GM19240 (cell line): ENCODE measurements at regions not wholly inside any gene's neighbourhood (a gene's known extent, or its start where the extent isn't known, plus 50 kb on each side); places are given as distances from the start of the nearest gene placed in this dataset.

Source experiments
- DNase-seq: peaks from one replicate; pipeline ENCODE4 v3.0.0; 2011; ENCODE audit warnings: low spot score; ENCODE audit not compliant: insufficient read length

DNA sequence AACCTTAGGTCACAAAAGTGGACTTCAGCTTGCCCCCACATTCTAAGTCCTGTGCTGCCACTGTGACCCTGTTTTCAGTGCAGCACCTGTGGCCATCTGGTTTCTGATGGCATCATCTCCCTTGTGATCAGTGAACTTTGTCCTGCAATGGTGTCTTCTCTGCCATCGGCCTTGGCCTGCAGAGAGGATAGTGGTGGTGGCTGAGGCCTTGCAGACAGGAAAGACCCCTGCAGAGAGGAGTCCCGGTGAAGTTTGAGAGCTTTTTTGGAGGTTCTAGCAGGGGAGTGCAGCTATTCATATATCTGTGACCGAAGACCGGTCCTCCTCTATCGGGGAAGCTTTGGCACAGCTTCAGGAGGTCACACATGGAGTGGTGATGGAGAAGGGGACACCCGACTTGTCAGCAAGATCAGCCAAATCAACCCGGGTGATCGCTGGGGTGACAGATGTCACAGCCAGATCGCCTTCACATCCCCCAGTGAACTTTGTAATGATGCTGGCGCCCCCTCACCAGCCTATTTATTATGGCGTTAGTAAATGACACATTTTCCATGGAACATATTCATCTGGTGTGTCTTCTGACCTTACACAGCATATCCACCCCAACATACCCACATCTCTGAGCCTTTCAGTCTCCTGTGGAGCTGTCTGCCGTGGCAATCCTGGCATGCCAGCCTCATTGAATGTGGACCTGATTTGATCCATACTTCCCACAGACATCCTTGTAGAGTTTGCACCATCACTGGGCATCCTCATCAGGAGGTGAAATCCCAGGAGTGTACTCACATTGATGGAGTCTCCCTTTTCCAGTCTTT, 136.1 kb downstream of the PAPOLA start:
- DNase-seq, result no peak

DNA sequence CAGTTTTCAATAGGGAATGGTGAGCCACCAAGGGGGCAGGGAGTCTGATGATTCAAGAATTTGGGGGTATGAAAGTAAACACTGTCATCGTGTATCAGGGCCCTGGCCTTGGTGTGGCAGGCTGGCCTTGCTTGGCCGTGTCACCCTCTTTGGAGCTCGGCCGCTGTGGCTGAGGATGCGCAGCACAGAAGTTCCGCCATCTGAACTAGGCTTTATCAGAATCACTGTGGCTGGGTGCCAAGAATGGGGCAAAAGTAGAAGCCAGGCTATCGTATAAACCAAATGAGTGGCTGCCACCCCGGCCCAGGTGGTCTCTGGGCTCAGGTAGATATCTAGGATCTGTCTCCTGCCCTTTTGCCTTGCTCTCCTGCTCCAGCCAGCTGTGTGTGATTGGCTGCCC, 137.4 kb downstream of the PAPOLA start:
- DNase-seq, result no peak

DNA sequence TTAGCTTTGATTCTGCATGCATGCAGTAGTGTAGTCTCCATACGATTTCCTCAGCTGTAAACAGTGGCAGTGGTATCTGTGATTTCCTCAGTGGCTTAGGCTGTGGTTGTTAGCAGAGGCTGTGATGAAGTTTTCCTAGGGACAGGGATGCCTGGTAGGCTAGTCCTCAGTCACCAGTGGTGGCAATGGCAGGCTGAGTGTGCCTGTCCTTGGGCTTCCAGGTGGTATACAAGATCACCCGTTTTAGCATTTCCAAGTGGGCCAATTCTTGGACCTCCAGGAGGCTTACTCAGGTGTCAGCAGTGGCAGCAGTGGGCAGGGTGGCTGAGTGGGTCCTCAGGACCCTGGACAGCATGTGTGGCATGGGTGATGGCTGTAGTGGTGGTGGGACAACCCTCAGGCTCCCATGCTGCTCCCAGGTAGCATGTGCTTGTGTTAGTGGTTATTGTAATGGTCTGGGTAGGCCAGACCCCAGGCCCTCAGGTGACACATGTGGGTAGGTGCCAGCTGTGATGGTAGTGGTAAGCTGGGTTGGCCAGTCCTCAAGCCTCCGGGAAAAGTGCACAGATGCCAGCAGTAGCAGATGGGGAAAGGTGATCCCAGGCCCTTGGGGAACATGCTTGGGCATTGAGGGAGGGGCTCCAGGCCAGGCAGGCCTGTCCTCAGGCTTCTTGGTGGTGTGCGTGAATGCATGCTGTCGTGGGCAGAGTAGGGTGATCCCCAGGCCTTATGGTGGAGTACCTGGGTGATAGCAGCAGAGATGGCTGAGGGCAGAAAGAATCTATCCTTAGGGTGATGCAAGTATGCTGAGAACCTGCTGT, 146.5 kb downstream of the PAPOLA start:
- no peak for DNase-seq

DNA sequence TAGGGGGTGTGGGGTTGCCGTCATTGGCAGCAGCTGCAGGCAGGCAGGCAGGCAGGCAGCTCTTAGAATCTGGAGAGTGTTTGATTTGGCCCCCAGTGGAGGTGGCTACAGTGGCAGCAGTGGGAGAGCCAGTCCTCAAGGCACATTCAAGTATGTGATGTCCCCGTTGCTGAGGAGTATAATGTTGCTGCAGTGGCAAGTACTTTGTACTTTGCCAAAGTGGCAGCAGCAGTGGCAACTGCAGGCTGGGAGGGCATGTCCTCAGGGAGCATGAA, 147.1 kb downstream of the PAPOLA start:
- DNase-seq, result no peak

- DNase-seq, result no peak
These were observed 143.6 kb upstream of the VRK1 start for GRCh38 chr14:96653597-96653996.

- no peak for DNase-seq
These were observed 138.6 kb upstream of the VRK1 start for GRCh38 chr14:96658611-96659010.

GRCh38 chr14:96660123-96660522, 137.1 kb upstream of the VRK1 start:
- no peak for DNase-seq

GRCh38 chr14:96660667-96661066, 136.5 kb upstream of the VRK1 start:
- DNase-seq, result no peak

- no peak for DNase-seq
These were observed 135.8 kb upstream of the VRK1 start for GRCh38 chr14:96661244-96661969.

GRCh38 chr14:96662116-96662970, 134.8 kb upstream of the VRK1 start:
- DNase-seq, result no peak

DNA sequence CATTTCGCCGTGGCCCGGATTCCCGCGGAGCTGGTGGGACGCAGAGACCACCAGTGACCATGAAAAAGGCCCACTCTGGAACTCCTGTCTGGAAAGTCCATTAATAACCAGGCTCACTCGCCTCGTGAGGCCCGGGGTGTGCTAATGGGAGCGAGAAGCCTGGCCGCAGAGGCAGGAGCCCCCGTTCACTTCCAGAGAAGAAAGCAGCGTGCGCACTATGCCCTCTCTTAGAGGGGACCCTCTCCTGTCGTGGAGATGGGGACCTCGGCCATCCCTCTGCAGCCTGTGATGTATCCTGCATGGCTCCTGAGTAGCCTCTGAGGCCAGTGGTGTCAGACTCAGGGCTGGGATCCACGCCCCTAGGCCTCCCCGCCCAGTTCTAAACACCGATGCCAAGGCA, 134.1 kb upstream of the VRK1 start:
- no peak for DNase-seq

- no peak for DNase-seq
These were observed 133.6 kb upstream of the VRK1 start for GRCh38 chr14:96663491-96664067.

- no peak for DNase-seq
These were observed 131.1 kb upstream of the VRK1 start for GRCh38 chr14:96666088-96666487.

DNA sequence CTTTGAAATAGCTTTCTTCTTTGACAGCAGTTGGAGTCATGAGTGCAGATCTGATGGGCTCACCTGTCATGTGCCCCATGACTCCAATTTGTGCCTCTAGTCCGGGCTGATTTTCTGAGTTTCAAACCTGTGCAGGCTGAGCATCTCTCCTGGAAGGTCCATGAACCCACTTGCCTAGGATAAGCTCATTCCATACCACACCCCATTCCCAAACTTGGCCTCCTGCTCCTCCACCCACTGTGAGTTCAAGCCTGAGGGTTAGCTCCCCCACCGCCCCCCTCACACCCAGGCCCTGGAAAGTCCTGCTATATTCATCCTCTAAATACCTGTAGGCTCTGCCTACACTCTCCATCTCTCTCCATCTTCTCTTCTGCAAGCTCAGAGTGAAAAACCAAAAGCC, 126.8 kb upstream of the VRK1 start:
- DNase-seq, result no peak

DNA sequence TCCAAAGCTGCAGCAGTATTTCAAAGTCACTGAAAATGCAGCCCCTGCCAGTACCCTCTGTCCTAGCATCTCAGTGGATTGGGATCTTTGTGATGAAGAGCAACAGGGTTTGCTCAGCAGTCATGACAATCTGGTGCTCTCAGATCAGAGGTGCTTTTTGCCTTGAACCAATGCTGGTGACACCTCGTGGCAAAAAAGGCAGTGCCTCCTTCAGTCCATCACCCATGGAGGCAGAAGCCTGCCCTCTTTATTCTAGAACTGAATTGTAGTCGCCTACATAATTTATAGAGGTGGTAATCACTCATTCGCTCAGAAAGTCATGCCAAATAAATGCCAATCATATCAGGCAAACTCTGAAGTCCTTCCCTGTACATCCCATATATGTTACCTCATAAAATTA, 126.0 kb upstream of the VRK1 start:
- DNase-seq, result no peak

DNA sequence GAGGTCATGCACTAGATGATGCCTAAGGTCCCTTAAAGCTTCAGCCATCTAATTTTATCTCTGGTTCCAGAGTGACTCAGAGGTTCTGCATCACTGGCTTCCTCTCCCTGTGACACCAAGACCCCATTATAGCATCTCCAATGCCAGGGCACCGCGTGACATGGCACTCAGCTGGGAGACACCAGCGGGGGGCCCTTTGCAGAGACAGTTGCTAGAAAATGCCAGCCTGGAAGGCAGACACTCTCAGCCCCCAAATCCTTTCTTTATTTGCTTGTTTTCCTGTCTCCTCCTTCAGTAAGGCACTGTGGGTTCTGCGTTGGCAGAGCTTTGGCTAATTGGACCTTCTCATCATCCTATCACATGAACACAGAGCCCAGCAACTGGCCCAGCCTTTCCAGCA, 123.5 kb upstream of the VRK1 start:
- DNase-seq, result no peak

GRCh38 chr14:96674121-96674520, 123.1 kb upstream of the VRK1 start:
- no peak for DNase-seq

DNA sequence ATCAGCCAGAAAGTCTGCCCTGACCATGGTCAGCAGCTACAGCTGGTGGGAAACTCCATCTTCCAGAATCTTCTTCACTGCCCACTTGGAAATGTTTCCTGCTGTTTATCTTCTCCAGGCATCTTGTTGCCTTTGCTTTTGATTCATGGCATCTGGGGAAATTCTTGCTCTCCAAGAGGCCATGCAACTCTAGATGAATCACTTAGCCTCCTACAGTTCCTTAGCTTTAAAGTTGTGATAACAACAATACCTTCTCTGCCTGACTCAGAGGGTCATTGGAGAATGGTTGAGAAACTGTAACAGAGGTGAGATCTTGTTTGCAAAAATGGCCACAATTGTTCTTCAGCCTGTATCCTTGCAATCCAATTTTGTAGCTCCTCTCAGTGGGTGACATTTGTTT, 121.0 kb upstream of the VRK1 start:
- DNase-seq, result no peak

- DNase-seq, result no peak
These were observed 115.4 kb upstream of the VRK1 start for GRCh38 chr14:96681829-96682228.

- no peak for DNase-seq
These were observed 114.8 kb upstream of the VRK1 start for GRCh38 chr14:96682401-96682800.
